Osteocyte (in vitro differentiated cells): ENCODE measurements at regions not wholly inside any gene's neighbourhood (a gene's known extent, or its start where the extent isn't known, plus 50 kb on each side); places are given as distances from the start of the nearest gene placed in this dataset.
A peak's percentile ranks its signal among the peaks of the same experiment; 100 is the strongest.

ENCODE experiments used
- DNase-seq: peaks from one replicate; pipeline ENCODE4 v3.0.0; 2021; ENCODE audit warnings: mixed read lengths; ENCODE audit not compliant: unreplicated experiment; ENCODE audit errors: extremely low spot score
- H3K27ac Mint-ChIP-seq: one replicate; pipeline ENCODE4 v1.8.0; 2021; ENCODE audit warnings: mild to moderate bottlenecking, mixed read lengths; ENCODE audit not compliant: unreplicated experiment
- H3K27me3 Mint-ChIP-seq: one replicate; pipeline ENCODE4 v1.8.0; 2021; ENCODE audit warnings: mixed read lengths; ENCODE audit not compliant: unreplicated experiment
- H3K36me3 Mint-ChIP-seq: one replicate; pipeline ENCODE4 v1.8.0; 2021; ENCODE audit warnings: mixed read lengths; ENCODE audit not compliant: unreplicated experiment
- H3K4me1 Mint-ChIP-seq: one replicate; pipeline ENCODE4 v1.8.0; 2021; ENCODE audit warnings: mixed read lengths; ENCODE audit not compliant: unreplicated experiment
- H3K4me3 Mint-ChIP-seq: one replicate; pipeline ENCODE4 v1.8.0; 2021; ENCODE audit warnings: mild to moderate bottlenecking, moderate library complexity, mixed read lengths; ENCODE audit not compliant: unreplicated experiment
- H3K9me3 Mint-ChIP-seq: one replicate; pipeline ENCODE4 v1.8.0; 2021; ENCODE audit warnings: mixed read lengths; ENCODE audit not compliant: unreplicated experiment
- TF ChIP-seq, protein P1 (sequence below): fragments of 200-600 bp; sonication (generic); IDR thresholded peaks from 2 replicates; pipeline ENCODE4 v1.5.0; 2021; ENCODE audit warnings: antibody characterized with exemption, mild to moderate bottlenecking, moderate library complexity

DNA sequence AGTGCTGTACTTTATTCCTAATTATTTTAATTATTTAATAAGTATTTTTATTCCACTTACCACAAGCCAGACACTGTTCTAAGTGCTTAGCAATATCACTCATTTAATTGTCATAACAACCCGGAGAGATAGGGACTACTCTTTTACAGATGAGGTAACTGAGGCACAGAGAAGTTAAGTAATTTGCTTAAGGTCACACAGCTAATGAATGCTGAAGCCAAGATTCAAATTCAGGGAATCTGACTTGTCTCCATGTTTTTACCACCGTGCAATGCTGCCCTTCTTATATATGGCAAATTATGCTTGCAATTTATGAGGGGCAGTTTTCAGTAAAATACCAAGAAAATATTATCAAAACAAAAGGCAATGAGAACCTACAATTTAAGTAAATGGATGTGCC lies 168.4 kb upstream of the KIF2A start:
- no peaks in the 10 kb centered on the region for H3K36me3 Mint-ChIP-seq
- H3K4me3 Mint-ChIP-seq = no peak overlapping the region
- peaks cover 9% of the 10 kb centered on the region for H3K4me1 Mint-ChIP-seq
- peaks cover 14% of the 10 kb centered on the region for H3K27me3 Mint-ChIP-seq
- TF ChIP-seq, protein P1, sequence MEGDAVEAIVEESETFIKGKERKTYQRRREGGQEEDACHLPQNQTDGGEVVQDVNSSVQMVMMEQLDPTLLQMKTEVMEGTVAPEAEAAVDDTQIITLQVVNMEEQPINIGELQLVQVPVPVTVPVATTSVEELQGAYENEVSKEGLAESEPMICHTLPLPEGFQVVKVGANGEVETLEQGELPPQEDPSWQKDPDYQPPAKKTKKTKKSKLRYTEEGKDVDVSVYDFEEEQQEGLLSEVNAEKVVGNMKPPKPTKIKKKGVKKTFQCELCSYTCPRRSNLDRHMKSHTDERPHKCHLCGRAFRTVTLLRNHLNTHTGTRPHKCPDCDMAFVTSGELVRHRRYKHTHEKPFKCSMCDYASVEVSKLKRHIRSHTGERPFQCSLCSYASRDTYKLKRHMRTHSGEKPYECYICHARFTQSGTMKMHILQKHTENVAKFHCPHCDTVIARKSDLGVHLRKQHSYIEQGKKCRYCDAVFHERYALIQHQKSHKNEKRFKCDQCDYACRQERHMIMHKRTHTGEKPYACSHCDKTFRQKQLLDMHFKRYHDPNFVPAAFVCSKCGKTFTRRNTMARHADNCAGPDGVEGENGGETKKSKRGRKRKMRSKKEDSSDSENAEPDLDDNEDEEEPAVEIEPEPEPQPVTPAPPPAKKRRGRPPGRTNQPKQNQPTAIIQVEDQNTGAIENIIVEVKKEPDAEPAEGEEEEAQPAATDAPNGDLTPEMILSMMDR = no peak
- no peak for DNase-seq
- no peaks in the 10 kb centered on the region for H3K9me3 Mint-ChIP-seq
- no peak overlapping the region for H3K27ac Mint-ChIP-seq

DNA sequence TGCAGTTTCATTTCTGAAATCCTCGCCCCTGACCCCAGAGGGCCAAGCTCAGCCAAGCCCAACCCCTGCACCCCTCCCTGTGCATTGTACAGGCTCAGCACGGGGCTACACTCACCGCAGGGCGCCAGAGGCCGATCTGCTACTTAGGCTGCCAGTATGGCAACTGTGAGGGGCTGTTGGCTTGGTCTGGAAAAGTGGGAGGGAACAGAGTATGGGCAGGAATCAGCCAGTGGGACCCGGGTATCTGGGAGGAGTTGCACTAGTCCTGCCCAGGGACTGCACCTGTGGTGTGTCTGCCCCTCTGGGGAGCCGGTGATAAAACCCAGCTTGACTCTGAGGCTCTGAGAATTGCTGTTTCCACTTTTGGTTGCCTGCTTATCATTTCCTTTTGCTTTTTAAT lies 167.4 kb upstream of the KIF2A start:
- no peak for DNase-seq
- Mint-ChIP-seq H3K4me1 (peaks cover 13% of the 10 kb centered on the region), H3K36me3 (no peaks in the 10 kb centered on the region), H3K4me3 (no peak overlapping the region), H3K27ac (no peak overlapping the region), H3K27me3 (peaks cover 14% of the 10 kb centered on the region), H3K9me3 (no peaks in the 10 kb centered on the region)
- TF ChIP-seq, protein P1 = no peak

DNA sequence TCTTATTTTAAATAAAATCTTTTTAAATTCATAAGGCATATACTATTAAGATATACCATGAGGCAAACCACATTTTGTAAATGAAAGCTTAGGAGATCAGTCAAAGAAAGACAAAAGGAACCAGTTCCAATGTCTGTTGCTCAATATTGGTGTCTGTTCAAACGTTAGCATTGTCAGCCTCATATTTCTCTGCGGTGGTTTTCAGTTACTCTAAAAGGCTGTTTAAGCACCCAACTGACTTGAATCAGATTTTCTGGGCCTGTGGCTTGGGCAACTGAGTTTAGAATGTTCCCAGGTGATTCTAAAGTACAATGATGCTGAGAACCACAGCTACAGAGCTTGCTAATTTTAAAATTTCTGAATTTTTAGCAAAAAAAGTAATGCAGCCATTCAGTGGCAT lies 166.3 kb upstream of the KIF2A start:
- peaks cover 14% of the 10 kb centered on the region for H3K27me3 Mint-ChIP-seq
- peaks cover 22% of the 10 kb centered on the region for H3K4me1 Mint-ChIP-seq
- H3K27ac Mint-ChIP-seq = no peak overlapping the region
- H3K4me3 Mint-ChIP-seq = no peak overlapping the region
- no peaks in the 10 kb centered on the region for H3K9me3 Mint-ChIP-seq
- TF ChIP-seq, protein P1 = no peak
- no peaks in the 10 kb centered on the region for H3K36me3 Mint-ChIP-seq
- DNase-seq = no peak

DNA sequence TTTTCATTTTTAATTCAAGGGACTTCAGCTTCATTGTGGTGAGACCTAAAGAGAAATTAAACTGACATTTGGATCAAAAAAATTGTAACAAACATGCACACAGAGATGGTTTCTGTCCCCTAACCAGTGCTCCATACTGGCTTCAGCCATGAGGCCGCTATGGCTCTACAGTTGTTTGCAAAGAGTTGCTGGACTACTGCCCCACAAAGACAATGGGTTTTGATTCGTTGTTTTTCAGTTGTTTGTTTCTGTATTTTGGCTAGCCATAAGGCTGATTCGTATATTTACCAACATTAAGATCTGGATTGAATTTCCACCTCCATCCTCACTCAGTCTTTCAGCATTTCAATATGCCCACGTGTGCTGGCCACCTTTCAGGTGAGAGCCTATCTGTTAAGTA lies 163.7 kb upstream of the KIF2A start:
- no peak overlapping the region for H3K27ac Mint-ChIP-seq
- no peaks in the 10 kb centered on the region for H3K9me3 Mint-ChIP-seq
- no peak overlapping the region for H3K4me3 Mint-ChIP-seq
- TF ChIP-seq, protein P1 = no peak
- H3K4me1 Mint-ChIP-seq = peaks cover 22% of the 10 kb centered on the region
- no peak for DNase-seq
- no peaks in the 10 kb centered on the region for H3K36me3 Mint-ChIP-seq
- H3K27me3 Mint-ChIP-seq = peaks cover 21% of the 10 kb centered on the region

DNA sequence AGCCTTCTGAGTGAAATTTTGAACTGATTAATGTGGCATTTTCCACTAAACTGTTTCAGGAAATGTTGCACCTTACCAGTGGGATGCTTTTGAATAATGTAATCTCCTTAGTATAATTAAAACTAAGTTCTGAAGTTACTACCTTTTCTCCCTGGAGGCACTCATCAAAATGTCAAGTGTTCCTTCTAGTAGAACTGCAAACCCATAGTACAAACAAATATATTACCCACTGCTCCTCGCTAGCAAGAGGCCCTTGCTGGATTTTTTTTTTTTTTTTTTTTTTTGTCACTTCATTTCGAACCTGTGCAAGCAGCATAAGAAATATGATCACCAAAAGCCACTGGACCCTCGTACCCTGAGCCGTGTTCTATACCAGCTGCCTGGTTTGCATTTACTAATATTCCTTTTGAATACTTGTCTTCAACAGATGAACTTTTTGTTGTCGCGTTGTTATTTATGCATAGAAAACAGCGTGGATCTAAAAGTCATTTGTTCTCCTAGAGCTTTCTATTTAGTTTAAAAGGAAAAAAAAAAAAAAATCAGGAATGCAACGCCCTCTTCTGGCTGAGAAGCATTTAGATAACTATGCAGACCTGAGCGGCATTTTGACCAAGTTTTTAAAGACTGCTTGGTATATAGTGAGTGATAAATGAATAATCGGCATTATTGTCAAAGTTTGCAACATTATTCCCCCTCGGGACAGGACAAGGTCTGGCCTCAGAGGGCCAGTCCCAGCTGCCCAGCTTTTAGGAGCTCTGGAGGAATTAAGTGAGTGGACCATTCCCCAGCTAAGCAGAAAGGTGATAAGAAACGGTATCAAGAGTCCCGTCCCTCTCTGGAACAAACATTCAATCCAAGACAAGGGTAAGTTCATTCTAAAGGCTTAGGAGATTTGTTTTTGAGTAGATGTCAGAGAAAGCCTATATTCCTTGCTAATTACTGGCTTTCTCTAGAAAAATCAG lies 162.5 kb upstream of the KIF2A start:
- Mint-ChIP-seq H3K36me3 (no peaks in the 10 kb centered on the region), H3K4me1 (peaks cover 22% of the 10 kb centered on the region), H3K9me3 (peaks cover 2% of the 10 kb centered on the region), H3K27me3 (peaks cover 22% of the 10 kb centered on the region), H3K27ac (no peak overlapping the region), H3K4me3 (no peak overlapping the region)
- TF ChIP-seq, protein P1 = peak; percentile 64
- DNase-seq = no peak
